Inflammatory macrophage treated with lipopolysaccharide for 1 hour (primary cell): ENCODE measurements at regions not wholly inside any gene's neighbourhood (a gene's known extent, or its start where the extent isn't known, plus 50 kb on each side); places are given as distances from the start of the nearest gene placed in this dataset.
"Not testable (repeated sequence)": the region's sequence is repeated elsewhere in the genome, so short reads cannot be mapped to it uniquely, and the experiment has no call there.

Source experiments
- DNase-seq, 2 donors: peaks; one replicate each; pipeline ENCODE4 v3.0.0-alpha.2; 2020 to 2022

DNA sequence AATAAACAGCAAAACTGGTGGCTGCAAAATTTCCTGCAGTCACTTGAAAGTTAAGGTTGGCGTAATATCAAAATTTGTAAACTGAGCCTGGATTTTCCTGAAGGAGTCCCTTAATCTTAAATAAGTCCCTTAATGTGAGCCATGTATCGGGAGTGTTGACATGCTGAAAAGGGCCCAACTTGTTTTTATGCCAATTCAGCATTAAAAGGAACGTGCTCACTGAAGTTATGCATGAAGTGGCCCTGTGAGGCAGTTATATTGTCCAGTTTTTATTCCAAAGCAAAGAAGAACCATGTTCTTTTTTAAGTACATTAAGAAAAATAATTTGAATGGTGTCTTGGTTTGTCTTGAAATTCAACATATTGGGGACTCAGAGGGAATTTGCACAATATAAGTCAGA lies 1766.9 kb downstream of the SLITRK1 start:
- DNase-seq = no peak

DNA sequence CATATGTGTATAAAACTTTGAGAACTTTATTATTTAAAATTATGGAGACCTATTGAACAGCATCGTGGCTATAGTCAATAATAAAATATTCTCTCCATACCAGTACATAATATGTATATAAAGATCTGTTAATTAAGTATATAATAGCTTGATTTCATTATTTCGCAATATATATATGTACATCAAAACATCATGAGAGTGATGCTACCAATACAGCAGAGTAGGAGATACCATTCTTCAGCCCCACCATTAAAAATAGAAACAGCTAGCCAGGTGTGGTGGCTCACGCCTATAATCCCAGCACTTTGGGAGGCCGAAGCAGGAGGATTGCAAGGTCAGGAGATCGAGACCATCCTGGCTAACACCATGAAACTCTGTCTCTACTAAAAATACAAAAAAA lies 1755.3 kb upstream of the SPRY2 start:
- DNase-seq = no peak

DNA sequence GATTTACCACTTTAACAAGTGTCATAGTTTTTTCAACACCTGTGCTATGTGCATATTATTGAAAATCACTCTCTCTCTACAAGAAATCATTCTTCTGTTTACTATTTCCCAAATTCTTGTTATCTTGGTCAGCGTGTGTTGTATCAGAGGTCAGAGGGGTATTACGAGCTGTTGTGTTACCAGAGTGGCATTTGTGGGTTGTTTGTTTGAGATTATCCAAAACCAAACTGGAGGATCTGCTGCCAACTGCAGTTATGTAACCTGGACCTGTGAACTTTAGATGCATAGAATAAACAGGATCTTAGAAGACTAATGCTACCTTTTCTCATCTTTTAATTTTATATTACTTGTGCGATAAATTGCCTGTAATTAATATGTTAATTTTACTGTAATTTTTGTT lies 1751.4 kb upstream of the SPRY2 start:
- DNase-seq = no peak

- DNase-seq = no peak
Observed at GRCh38 chr13:82088781-82089180, 1747.9 kb upstream of the SPRY2 start.

DNA sequence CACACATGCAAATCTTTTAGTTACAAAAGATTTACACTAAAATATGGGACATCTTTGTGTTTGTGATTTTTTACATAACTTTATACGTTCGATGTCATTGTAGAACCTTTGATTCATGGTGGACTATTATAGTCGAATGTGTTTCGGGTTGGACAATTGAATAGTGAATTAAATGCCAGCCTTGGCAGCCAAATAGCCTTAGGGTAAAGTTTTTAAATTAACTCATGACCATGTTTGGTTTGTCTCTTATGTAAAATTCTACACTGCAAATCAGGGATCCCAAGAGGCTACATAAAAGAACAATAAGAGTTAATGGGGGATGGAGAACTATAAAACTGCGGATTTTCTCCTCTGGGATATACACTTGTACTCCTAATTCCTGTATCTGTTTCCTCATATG lies 1735.6 kb upstream of the SPRY2 start:
- DNase-seq = no peak

DNA sequence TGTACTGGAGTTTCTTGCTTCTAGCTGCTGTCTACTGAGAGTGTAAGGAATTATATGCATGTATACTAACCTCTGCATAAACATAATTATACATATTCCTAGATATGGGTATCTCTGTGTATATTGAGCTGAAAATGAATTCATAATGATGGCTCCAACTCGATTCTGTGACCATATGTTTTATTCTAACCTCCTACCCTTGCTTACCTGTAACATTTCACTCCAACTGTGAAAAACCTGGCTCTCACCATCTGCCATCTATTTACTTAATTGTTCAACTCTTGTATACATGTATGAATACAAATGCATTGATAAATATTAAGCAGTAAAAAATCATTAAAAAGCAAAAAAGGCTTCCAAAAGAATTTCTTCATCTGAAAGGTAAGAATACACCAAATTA lies 1729.5 kb upstream of the SPRY2 start:
- DNase-seq = no peak

- DNase-seq = no peak
Observed at GRCh38 chr13:82062772-82063171, 1721.8 kb upstream of the SPRY2 start.

GRCh38 chr13:82058364-82058763 lies 1717.4 kb upstream of the SPRY2 start:
- DNase-seq = no peak

DNA sequence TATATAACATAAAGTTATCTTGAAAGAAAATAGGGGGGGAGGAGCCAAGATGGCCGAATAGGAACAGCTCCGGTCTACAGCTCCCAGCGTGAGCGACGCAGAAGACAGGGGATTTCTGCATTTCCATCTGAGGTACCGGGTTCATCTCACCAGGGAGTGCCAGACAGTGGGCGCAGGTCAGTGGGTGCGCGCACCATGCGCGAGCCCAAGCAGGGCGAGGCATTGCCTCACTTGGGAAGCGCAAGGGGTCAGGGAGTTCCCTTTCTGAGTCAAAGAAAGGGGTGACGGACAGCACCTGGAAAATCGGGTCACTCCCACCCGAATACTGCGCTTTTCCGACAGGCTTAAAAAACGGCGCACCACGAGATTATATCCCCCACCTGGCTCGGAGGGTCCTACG lies 1704.4 kb upstream of the SPRY2 start:
- DNase-seq = not testable (repeated sequence)

DNA sequence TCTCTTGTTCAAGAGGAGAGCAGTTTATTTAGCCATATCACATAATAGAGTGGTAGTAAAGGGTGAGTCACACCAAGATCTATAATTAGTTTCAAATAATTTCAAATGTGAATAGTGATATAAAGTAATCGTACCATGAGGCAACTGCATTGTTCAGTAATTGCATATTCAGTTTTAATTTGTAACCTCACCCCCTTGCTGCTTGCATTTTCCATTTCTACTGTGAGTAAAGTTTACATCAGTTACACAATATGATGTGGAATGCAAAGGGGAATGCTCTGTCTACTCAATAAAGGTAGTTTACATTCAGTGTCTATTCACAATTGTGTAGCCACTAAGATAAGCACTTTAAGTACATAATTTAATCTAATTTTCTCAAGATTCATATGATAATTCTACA lies 1695.7 kb upstream of the SPRY2 start:
- no peak for DNase-seq

DNA sequence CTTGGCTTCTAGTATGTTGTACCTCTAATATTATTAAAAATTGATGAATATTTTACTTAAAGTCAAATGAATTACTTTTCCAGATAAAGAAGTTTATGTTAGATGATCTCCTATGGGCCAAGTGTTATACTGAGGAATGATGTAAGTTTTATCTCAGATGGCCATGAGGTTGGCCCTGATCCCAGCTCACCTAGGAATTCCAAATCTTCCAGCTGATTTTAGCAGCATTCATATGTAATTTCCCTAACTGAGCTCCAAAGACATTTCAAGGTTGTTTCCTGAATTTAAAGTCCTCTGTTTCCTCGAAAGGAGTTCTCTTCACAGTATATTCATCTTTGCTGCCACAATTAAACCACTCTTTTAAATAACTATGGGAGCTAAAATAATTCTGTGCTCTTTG lies 1670.4 kb upstream of the SPRY2 start:
- DNase-seq = no peak

GRCh38 chr13:82010780-82011179 lies 1669.9 kb upstream of the SPRY2 start:
- no peak for DNase-seq

DNA sequence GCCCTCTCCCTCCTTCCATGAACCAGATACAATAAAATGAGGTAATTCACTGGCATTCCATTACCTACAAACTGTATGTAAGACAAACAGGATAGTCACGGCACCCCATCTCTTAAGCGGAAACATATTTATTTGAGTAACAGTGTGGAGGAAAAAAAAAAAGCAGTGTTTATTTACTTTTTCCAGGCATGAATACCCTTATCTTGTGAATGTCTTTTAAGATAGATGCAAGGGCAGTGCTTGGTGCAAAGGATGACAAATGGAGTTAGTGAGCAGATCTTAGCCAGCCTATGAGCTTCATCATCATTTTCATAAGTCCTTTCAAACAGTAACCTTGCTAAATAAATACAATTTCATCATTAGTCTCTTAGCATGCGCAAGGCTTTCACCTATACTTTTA lies 1661.8 kb upstream of the SPRY2 start:
- DNase-seq = no peak

DNA sequence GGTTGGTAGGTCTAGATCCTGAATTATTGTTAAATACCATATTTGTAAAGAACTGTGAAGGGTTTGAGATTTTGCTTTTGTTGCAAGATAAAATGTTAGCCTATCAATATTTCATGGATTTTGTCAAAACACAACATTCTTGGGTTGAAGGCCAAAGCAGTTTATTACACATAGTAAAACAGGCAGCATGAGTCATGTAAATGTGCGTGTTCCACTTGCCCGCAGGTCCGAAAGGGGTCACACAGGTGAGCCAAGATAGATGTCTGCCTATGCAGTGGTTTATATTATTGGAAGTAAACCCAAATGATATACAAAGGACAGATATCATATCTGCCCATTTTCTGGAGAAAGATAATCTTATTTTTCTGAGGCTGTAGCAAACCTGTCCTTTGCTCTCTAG lies 1654.4 kb upstream of the SPRY2 start:
- no peak for DNase-seq

- no peak for DNase-seq
Observed at GRCh38 chr13:81990652-81991051, 1649.7 kb upstream of the SPRY2 start.

DNA sequence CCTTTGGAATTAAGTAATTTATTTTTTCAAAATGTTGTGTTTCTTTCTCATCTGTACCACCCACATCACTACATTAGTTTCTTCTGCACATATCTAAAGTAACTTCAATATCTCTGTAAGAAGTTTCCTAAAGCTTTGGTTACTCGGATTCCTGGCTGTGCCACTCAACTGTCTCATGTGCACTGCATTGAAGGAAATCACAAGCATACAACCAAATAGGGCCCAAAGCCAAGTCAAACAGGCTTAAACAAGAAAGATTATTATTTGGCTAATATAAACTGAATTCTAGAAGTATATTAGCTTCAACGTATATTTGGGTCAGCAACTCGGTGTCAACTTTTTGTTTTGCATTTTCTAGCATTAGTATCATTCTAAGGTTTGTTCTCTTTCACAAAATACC lies 1647.6 kb upstream of the SPRY2 start:
- no peak for DNase-seq

DNA sequence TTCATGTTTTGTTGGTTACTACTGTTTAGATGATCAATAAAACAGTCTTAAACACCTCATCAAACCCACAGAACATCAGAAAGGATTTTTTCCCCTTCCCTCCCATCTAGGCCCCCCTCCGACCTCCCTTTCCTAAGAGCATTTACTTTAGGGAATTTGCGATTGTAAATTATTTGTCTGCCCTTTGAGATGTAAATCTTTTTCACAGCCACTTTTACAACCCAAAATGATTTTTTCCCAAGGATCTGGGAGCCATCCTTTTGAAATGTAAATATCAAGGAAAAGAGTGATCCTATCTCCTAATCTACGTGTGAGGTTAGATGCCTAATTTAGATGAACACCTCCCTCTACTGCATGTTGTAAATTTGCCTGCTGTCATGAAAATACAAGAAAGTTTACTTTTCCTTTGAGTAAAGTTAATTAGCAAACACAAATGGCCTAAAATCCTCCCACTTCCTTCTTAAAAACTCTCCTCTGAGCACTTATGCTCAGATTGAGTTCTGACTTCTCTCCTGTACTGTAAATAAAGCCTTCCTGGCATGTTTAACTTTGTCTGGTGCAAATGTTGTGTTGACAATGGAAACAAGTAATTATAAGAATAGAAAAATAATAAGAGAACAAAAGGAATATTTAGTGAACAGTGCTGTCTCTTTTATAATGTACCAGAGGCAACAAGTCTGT lies 1646.9 kb upstream of the SPRY2 start:
- no peak for DNase-seq

DNA sequence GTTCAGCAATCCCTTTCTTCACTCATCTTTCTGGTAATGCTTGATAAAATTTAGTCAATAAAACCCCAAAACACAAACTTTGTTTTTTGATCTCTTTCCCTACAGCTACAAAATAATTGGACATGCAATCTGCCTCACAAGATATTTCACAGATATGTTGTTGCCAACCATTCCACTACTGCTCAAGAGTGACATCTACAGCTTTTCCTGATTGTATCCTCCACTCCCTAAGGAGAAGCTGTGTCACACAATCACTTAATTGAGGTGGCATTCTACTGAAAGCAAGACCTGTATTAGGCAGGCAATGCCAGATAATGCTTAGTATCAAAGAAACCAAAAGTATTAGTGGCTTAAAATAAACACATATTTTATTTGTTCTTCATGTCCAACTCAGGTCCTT lies 1646.2 kb upstream of the SPRY2 start:
- DNase-seq = no peak

DNA sequence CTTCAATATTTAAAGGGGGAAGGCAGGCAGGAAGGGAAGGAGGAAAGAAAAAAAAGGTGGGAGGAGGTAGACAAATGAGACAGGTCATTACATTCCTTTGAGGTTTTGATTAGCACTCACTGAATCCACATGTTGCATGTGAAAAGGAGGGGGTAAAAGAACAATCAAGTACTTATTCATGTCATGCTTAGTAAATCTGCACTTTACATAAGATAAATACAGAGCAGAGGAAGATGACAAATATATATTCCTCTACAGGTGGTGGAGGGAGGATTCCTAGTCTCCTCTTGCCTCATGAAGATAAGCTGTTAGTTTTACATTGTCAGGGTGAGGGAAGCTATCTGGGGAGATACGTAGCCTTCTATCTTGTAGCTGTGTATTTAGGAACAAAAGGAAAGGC lies 1645.4 kb upstream of the SPRY2 start:
- no peak for DNase-seq

DNA sequence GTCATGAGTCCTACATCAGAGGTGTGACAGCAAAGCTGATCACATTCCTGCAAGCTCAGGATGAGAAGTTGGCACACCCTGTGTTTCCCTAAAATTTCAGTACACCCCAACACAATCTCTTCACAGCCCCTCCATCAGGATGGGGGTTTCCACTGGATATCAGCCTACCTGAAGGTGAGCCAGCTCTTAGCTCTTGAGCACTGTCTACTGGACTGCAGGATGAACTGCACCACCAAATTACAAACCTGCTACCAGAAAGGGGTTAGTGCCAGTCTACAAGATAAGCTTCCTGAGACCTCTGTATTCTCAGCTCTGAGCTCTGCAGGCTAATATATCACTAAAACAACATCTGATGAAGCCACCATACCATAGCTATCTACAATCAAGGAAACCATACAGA lies 1616.2 kb upstream of the SPRY2 start:
- no peak for DNase-seq

DNA sequence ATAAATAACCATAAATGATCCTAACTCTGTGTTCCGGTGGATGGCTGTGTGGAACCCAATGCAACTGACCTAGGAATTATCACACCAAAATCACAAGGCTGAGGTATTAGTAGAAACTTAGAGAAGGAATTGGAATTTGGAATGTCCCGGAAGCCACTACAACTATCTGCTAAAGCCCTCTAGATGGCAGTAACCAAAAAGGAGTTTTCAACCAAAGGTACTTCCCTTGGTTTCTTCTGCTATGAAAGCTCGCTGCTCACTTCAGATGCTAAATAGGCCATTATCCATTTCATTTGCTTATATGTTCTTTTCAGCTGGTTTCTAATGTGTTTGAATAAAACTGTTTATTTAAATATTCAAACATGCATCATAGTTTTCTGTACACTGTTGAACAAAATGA lies 1589.1 kb upstream of the SPRY2 start:
- DNase-seq = no peak

- DNase-seq = no peak
Observed at GRCh38 chr13:81927347-81927746, 1586.4 kb upstream of the SPRY2 start.

- no peak for DNase-seq
Observed at GRCh38 chr13:81917810-81918209, 1576.9 kb upstream of the SPRY2 start.

- DNase-seq = no peak
Observed at GRCh38 chr13:81916461-81916860, 1575.5 kb upstream of the SPRY2 start.

DNA sequence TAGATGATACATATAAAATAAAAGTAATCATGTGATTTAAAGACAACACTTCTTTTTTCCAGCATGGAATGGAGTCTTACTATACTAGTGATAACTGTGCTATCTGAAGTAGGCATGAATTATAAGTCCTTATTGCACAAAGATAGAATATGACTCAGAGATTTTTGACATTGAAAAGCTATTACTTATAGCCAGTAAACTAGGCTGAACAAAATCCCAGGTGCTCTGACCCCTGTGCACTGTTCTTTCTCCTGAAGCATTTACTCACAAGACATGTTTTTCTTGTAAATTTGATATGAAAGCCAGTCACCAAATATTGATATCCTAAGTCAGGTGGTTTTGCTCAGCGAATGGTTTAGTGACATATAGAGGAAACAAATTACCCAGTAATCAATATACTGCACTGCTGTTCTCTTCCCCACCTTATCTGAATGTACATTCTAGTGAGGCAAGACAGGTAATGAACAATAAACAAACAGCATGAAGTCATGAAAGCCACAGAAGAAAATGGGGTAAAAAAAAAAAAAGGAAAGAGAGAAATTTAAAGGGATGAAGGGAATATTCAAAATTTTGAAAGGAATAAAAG lies 1567.0 kb upstream of the SPRY2 start:
- no peak for DNase-seq
